Nephron progenitor cell (in vitro differentiated cells): ENCODE measurements at regions not wholly inside any gene's neighbourhood (a gene's known extent, or its start where the extent isn't known, plus 50 kb on each side); places are given as distances from the start of the nearest gene placed in this dataset.

Experiments
- DNase-seq: peaks from one replicate; pipeline ENCODE4 v3.0.0; 2021
- H3K27ac Mint-ChIP-seq: 2 replicates; pipeline ENCODE4 v1.8.0; 2021; ENCODE audit warnings: mild to moderate bottlenecking, moderate library complexity, mixed read lengths
- H3K27me3 Mint-ChIP-seq: 2 replicates; pipeline ENCODE4 v1.8.0; 2021; ENCODE audit warnings: mild to moderate bottlenecking, low read depth, mixed read lengths; ENCODE audit not compliant: poor library complexity
- H3K36me3 Mint-ChIP-seq: 2 replicates; pipeline ENCODE4 v1.8.0; 2021; ENCODE audit warnings: low read depth, mixed read lengths
- H3K4me1 Mint-ChIP-seq: 2 replicates; pipeline ENCODE4 v1.8.0; 2021; ENCODE audit warnings: mixed read lengths
- H3K4me3 Mint-ChIP-seq: 2 replicates; pipeline ENCODE4 v1.8.0; 2021; ENCODE audit warnings: mild to moderate bottlenecking, moderate library complexity, mixed read lengths
- H3K9me3 Mint-ChIP-seq: 2 replicates; pipeline ENCODE4 v1.8.0; 2021; ENCODE audit warnings: mild to moderate bottlenecking, moderate library complexity, mixed read lengths
- TF ChIP-seq, protein P1 (sequence below): fragments of 200-600 bp; sonication (generic); IDR thresholded peaks from 2 replicates; pipeline ENCODE4 v1.5.0; 2021; ENCODE audit warnings: antibody characterized with exemption

DNA sequence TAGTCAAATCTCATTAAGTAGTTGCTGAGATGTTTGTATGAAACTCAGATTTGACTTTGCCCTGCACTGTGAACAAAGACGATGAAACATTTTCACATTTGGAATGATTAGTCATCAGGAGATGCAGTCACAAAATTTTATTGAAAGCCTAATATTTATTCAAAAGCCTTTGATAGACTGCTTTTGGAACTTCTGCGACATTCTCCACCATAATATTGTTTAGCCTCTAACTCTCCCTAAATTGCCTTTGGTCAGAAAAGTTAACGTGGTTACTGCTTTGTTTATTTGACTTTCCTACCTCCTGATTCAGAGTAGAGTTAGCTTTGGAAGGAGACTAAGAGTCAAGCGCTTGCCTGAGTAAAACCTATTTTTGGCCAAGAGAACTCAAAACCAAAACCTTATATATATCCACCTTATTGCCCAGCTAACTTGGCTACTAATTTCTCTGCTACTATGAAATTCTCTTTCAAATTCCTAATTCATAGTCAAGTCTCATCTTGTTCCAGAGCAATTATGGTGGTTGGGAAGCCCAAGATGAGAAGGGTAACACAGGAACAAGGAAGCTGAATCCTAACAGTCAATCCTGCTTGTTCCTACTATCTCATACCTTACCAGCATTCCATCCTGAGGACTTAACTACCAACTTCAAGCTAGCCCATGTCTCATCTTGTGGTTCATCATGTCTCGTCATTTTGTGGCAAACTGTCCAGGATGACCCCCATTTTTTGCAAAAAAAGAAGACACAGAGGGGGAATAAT is 429.6 kb downstream of the USP25 start:
- H3K36me3 Mint-ChIP-seq: no peaks in the 10 kb centered on the region
- TF ChIP-seq, protein P1, sequence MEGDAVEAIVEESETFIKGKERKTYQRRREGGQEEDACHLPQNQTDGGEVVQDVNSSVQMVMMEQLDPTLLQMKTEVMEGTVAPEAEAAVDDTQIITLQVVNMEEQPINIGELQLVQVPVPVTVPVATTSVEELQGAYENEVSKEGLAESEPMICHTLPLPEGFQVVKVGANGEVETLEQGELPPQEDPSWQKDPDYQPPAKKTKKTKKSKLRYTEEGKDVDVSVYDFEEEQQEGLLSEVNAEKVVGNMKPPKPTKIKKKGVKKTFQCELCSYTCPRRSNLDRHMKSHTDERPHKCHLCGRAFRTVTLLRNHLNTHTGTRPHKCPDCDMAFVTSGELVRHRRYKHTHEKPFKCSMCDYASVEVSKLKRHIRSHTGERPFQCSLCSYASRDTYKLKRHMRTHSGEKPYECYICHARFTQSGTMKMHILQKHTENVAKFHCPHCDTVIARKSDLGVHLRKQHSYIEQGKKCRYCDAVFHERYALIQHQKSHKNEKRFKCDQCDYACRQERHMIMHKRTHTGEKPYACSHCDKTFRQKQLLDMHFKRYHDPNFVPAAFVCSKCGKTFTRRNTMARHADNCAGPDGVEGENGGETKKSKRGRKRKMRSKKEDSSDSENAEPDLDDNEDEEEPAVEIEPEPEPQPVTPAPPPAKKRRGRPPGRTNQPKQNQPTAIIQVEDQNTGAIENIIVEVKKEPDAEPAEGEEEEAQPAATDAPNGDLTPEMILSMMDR: no peak

DNA sequence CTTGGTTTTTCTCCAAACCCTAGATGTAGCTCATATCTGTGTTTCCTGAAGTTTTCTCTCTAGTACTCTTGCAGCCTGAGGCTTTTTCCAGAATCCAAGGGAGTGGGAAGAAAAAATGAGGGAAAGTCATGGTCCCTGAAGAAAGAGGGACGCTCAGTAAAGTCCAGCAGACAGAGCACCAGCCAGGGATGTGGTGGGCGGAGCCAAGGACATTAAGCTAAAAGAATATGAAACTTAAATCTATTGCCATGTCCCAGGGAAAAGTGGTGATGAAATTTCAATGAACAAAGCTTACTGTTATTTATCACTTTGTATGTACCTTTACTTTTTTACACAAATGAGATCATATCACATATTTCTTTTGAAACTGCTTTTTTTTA is 430.2 kb downstream of the USP25 start:
- H3K4me3 Mint-ChIP-seq: no peak overlapping the region
- no peak overlapping the region for H3K27ac Mint-ChIP-seq
- no peaks in the 10 kb centered on the region for H3K9me3 Mint-ChIP-seq
- peaks cover 17% of the 10 kb centered on the region for H3K4me1 Mint-ChIP-seq
- H3K27me3 Mint-ChIP-seq: peaks cover 4% of the 10 kb centered on the region
- TF ChIP-seq, protein P1: no peak
- DNase-seq: no peak
- no peaks in the 10 kb centered on the region for H3K36me3 Mint-ChIP-seq

More for the DNA sequence above, 429.6 kb downstream of the USP25 start:
- Mint-ChIP-seq H3K4me3 (no peak overlapping the region), H3K9me3 (no peaks in the 10 kb centered on the region), H3K4me1 (peaks cover 22% of the 10 kb centered on the region), H3K27me3 (peaks cover 4% of the 10 kb centered on the region), H3K27ac (no peak overlapping the region)
- no peak for DNase-seq

DNA sequence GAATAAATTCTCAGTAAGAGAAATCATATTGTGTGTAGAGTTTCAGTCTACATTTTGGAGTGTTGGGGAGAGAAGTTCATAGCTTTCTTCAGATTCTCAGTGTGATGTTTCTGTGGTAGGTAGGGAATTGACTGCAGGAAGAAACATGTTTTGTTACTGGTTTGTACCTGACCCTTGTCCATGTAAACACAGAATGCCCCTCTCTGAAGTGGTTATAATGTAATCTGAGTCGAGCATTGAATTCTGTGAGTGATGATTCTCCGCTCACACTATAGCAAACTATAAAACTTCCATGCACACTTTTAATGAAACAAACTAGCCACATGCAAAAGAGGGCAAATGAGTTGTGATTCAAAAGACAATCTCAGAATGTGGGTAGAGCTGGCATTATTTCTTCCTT is 433.2 kb downstream of the USP25 start:
- DNase-seq: no peak
- H3K4me3 Mint-ChIP-seq: no peak overlapping the region
- no peaks in the 10 kb centered on the region for H3K36me3 Mint-ChIP-seq
- H3K4me1 Mint-ChIP-seq: peaks cover 13% of the 10 kb centered on the region
- peaks cover 4% of the 10 kb centered on the region for H3K27me3 Mint-ChIP-seq
- TF ChIP-seq, protein P1: no peak
- no peaks in the 10 kb centered on the region for H3K9me3 Mint-ChIP-seq
- peak overlapping the region; percentile 45 for H3K27ac Mint-ChIP-seq

DNA sequence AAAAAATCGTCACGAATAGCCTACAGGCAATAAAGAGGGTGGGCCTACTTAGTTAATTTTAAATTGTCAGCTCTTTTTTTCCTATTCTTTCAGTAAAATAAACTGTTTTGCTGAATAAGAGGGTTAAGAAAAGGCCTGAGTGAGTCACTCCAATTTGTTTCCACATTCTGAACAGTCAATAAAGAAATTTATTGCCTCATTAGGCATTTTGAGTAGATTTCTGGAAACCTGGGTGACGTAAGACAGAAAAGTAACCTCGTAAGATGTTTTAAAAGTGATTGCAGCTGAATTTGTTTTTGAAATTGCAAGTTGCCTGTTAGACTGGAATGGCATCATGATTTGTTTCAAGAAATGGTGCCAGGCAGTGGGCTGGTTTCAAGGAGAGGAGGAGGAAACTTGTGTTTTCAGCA is 439.3 kb downstream of the USP25 start:
- H3K4me3 Mint-ChIP-seq: no peak overlapping the region
- peaks cover 8% of the 10 kb centered on the region for H3K4me1 Mint-ChIP-seq
- H3K9me3 Mint-ChIP-seq: peaks cover 7% of the 10 kb centered on the region
- H3K36me3 Mint-ChIP-seq: peaks cover 5% of the 10 kb centered on the region
- TF ChIP-seq, protein P1: no peak
- no peaks in the 10 kb centered on the region for H3K27me3 Mint-ChIP-seq
- DNase-seq: no peak
- H3K27ac Mint-ChIP-seq: peak overlapping the region; percentile 7

DNA sequence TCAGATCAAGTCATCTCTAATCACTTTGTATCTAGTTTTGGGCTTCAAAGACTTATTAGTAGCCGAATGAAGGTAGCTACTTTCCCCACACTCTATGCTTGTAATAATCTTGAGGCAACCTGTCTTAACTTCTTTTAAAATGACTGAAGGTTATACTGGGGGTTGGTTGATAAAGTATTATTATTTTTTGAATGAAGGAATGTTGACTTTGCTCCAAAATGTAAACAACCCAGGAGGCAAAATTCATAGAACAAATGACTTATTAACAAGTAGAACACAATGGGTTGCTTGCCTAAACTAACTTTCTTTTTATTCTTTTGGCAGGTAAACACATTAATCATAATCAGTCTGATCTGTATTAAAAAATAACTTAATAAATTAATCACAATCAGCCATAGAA is 440.0 kb downstream of the USP25 start:
- TF ChIP-seq, protein P1: no peak
- Mint-ChIP-seq H3K4me3 (no peak overlapping the region), H3K27me3 (no peaks in the 10 kb centered on the region), H3K27ac (no peak overlapping the region), H3K36me3 (peaks cover 5% of the 10 kb centered on the region), H3K4me1 (peaks cover 8% of the 10 kb centered on the region), H3K9me3 (peaks cover 7% of the 10 kb centered on the region)
- DNase-seq: no peak

DNA sequence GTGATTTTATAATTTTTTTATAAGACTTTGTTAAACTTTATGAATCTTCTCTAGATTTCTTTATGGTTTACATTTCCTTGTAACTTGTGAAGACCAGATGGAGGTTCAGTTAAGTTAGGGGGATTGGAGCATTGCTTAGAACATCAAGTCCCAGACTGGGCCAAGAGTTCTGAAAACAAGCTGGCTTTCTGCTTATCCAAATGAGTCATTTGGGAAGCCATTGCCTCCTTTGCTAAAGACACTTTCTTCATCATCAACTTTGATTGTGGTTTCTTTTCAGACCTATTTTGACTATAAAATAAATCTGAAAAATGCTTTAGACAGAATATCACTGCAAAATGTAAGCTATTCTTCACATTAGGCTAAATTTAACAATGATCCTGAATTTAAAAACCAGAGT is 446.8 kb downstream of the USP25 start:
- Mint-ChIP-seq H3K36me3 (peaks cover 5% of the 10 kb centered on the region), H3K4me3 (no peak overlapping the region), H3K9me3 (peaks cover 7% of the 10 kb centered on the region), H3K27me3 (no peaks in the 10 kb centered on the region), H3K4me1 (peaks cover 22% of the 10 kb centered on the region), H3K27ac (no peak overlapping the region)
- no peak for DNase-seq
- TF ChIP-seq, protein P1: no peak
